ENCODE measurements at regions not wholly inside any gene's neighbourhood (a gene's known extent, or its start where the extent isn't known, plus 50 kb on each side); places are given as distances from the start of the nearest gene placed in this dataset.
"Not testable (repeated sequence)": the region's sequence is repeated elsewhere in the genome, so short reads cannot be mapped to it uniquely, and the experiment has no call there.

- not testable (repeated sequence) for H3K27ac Mint-ChIP-seq; ATAC-seq (replicated peaks); H3K4me3 Mint-ChIP-seq; H3K36me3 Mint-ChIP-seq (ENCODE audit: insufficient read depth); H3K4me1 Mint-ChIP-seq (ENCODE audit: low read depth in 2 of 2); H3K9me3 Mint-ChIP-seq; DNase-seq
- H3K27me3 Mint-ChIP-seq, result peaks cover 15 to 41% of the 10 kb centered on the region in 2 donors
Measured at GRCh38 chr12:131328861-131329845, 375.4 kb downstream of the ADGRD1 start.

GRCh38 chr12:131330106-131330815, 376.6 kb downstream of the ADGRD1 start:
- Mint-ChIP-seq H3K4me1 (ENCODE audit: low read depth in 2 of 2) (no peaks in the 10 kb centered on the region), H3K4me3 (no peak overlapping the region), H3K27me3 (peaks cover 15 to 41% of the 10 kb centered on the region in 2 donors), H3K27ac (no peak overlapping the region), H3K36me3 (ENCODE audit: insufficient read depth) (no peaks in the 10 kb centered on the region), H3K9me3 (no peaks in the 10 kb centered on the region)
- ATAC-seq (replicated peaks), result no peak
- no peak for DNase-seq

GRCh38 chr12:131331148-131331750, 377.5 kb downstream of the ADGRD1 start:
- no peak for DNase-seq
- H3K27ac Mint-ChIP-seq, result no peak overlapping the region

GRCh38 chr12:131332224-131332623, 378.5 kb downstream of the ADGRD1 start:
- Mint-ChIP-seq H3K27ac (peak overlapping the region in 1 of 2 donors; percentile 20), H3K4me3 (no peak overlapping the region), H3K4me1 (ENCODE audit: low read depth in 2 of 2) (no peaks in the 10 kb centered on the region), H3K9me3 (no peaks in the 10 kb centered on the region), H3K27me3 (peaks cover 18 to 35% of the 10 kb centered on the region in 2 donors), H3K36me3 (ENCODE audit: insufficient read depth) (no peaks in the 10 kb centered on the region)
- ATAC-seq (replicated peaks) (no peak), DNase-seq (no peak)

More at GRCh38 chr12:131331148-131331750, 377.5 kb downstream of the ADGRD1 start:
- Mint-ChIP-seq H3K4me1 (ENCODE audit: low read depth in 2 of 2) (no peaks in the 10 kb centered on the region), H3K27me3 (peaks cover 24 to 39% of the 10 kb centered on the region in 2 donors), H3K4me3 (no peak overlapping the region), H3K36me3 (ENCODE audit: insufficient read depth) (no peaks in the 10 kb centered on the region), H3K9me3 (no peaks in the 10 kb centered on the region)
- no peak for ATAC-seq (replicated peaks)

- ATAC-seq (replicated peaks), result no peak
- Mint-ChIP-seq H3K27me3 (peaks cover 16 to 37% of the 10 kb centered on the region in 2 donors), H3K4me1 (ENCODE audit: low read depth in 2 of 2) (no peaks in the 10 kb centered on the region), H3K9me3 (no peaks in the 10 kb centered on the region), H3K4me3 (no peak overlapping the region), H3K36me3 (ENCODE audit: insufficient read depth) (no peaks in the 10 kb centered on the region), H3K27ac (no peak overlapping the region)
- no peak for DNase-seq
Measured at GRCh38 chr12:131333136-131333535, 377.8 kb upstream of the SFSWAP start.

DNA sequence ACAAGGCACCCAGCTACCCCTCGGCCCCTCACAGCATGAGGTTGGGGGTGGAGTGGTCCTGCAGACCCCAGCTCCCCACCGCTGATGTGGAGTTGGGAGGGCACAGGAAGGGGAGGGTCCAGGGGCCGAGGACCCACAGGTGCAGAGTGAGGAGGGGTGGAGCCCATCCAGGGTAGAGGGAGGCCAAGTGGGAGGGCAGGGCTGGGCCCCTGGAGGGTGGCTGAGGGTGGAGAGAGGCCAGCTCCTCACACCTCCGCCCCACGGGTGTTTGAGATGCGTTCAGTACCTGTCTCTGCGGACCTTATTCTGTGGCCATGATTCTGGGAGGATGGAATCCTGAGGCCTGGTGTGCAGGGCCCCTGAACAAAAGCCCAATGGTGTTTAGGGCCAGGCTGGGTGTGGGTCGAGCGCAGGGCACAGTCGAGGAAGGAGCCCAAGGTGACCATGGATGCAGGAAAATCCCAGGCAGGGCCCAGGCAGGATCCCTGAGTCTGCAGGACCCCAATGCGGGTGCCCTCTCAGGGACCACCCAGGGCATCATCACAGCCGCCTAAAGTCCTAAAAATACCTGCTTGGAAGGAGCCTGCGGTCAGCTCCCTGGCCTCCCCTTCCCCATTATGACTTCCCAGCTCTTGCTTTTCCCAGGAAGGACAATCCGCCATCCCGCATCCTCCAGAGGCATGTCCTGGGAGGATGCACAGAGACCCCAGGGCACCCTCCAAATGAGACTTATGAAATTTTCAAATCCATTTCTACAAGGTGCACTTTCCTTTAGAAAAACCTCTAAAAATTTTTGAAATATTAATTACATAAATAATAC, 377.1 kb upstream of the SFSWAP start:
- DNase-seq, result no peak

GRCh38 chr12:131334835-131335234, 376.1 kb upstream of the SFSWAP start:
- peaks cover 17 to 40% of the 10 kb centered on the region in 2 donors for H3K27me3 Mint-ChIP-seq
- no peaks in the 10 kb centered on the region for H3K4me1 Mint-ChIP-seq (ENCODE audit: low read depth in 2 of 2)
- no peaks in the 10 kb centered on the region for H3K36me3 Mint-ChIP-seq (ENCODE audit: insufficient read depth)
- H3K4me3 Mint-ChIP-seq, result no peak overlapping the region
- DNase-seq (no peak), ATAC-seq (replicated peaks) (no peak)
- H3K27ac Mint-ChIP-seq, result no peak overlapping the region
- H3K9me3 Mint-ChIP-seq, result no peaks in the 10 kb centered on the region

More for the DNA sequence above, 377.1 kb upstream of the SFSWAP start:
- Mint-ChIP-seq H3K27me3 (peaks cover 16 to 44% of the 10 kb centered on the region in 2 donors), H3K27ac (no peak overlapping the region), H3K9me3 (no peaks in the 10 kb centered on the region), H3K4me3 (no peak overlapping the region), H3K36me3 (ENCODE audit: insufficient read depth) (no peaks in the 10 kb centered on the region), H3K4me1 (ENCODE audit: low read depth in 2 of 2) (no peaks in the 10 kb centered on the region)
- no peak for ATAC-seq (replicated peaks)

DNA sequence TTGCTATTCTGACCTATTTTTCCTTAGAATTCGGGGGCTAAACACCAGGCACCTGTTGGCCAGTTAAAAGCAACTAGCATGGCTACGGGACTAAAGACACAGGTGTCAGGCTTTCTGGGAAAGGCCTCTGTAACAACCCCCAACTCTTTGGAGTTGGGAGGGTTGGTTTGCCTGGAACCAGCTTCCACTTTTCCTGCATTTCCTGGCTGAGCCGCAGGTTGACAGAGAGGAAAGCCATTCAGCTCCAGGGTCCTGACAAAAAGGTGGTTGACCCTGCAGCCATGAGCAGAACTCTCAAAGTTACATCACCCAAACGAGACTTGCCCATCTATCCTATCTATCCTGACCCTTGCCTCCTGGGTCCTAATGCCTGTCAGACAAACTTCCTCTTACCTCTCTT, 375.4 kb upstream of the SFSWAP start:
- H3K27me3 Mint-ChIP-seq, result peaks cover 22 to 34% of the 10 kb centered on the region in 2 donors
- no peak overlapping the region for H3K27ac Mint-ChIP-seq
- no peaks in the 10 kb centered on the region for H3K4me1 Mint-ChIP-seq (ENCODE audit: low read depth in 2 of 2)
- H3K4me3 Mint-ChIP-seq, result no peak overlapping the region
- H3K9me3 Mint-ChIP-seq, result no peaks in the 10 kb centered on the region
- ATAC-seq (replicated peaks) (no peak), DNase-seq (no peak)
- no peaks in the 10 kb centered on the region for H3K36me3 Mint-ChIP-seq (ENCODE audit: insufficient read depth)

GRCh38 chr12:131337861-131338260, 373.0 kb upstream of the SFSWAP start:
- H3K9me3 Mint-ChIP-seq, H3K27ac Mint-ChIP-seq: not testable (repeated sequence)
- H3K27me3 Mint-ChIP-seq, result peaks cover 15 to 16% of the 10 kb centered on the region in 2 donors

DNA sequence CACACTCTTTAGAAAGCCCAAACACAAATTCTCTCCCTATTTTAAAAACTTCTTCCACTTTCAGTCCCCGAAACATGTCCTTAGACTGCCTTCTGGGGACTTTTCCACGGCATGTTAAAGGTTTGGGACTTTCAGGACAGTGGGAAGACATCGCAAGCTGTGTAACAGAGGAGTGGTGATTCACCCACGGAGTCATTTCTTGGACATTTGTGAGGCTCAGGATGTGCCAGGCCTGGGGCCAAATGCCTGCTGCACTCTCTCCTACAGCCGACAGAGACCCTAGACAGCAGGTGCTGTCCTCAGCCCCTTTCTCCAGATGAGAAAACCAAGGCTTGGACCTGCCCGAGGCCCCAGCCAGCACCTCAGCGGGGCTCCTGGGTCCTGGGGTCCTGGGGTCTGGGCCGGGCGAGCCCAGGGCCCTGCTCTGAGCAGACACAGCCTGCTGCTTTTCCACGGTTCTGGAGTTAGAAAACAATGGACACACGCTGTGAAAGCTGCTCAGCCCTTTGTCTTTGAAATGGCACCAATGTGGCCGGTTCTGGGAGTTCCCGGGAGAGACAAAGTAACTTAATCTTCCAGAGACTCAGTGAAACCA, 370.2 kb upstream of the SFSWAP start:
- H3K4me3 Mint-ChIP-seq, result no peak overlapping the region
- no peak overlapping the region for H3K27ac Mint-ChIP-seq
- no peak for DNase-seq
- H3K36me3 Mint-ChIP-seq (ENCODE audit: insufficient read depth), result no peaks in the 10 kb centered on the region
- no peaks in the 10 kb centered on the region for H3K9me3 Mint-ChIP-seq
- no peak for ATAC-seq (replicated peaks)
- H3K4me1 Mint-ChIP-seq (ENCODE audit: low read depth in 2 of 2), result no peaks in the 10 kb centered on the region
- H3K27me3 Mint-ChIP-seq, result peaks cover 9 to 13% of the 10 kb centered on the region in 2 donors

More at GRCh38 chr12:131337861-131338260, 373.0 kb upstream of the SFSWAP start:
- not testable (repeated sequence) for H3K4me1 Mint-ChIP-seq (ENCODE audit: low read depth in 2 of 2); DNase-seq; ATAC-seq (replicated peaks); H3K4me3 Mint-ChIP-seq; H3K36me3 Mint-ChIP-seq (ENCODE audit: insufficient read depth)

- not testable (repeated sequence) for H3K4me1 Mint-ChIP-seq (ENCODE audit: low read depth in 2 of 2); H3K4me3 Mint-ChIP-seq; DNase-seq; H3K27me3 Mint-ChIP-seq; H3K27ac Mint-ChIP-seq; ATAC-seq (replicated peaks); H3K9me3 Mint-ChIP-seq; H3K36me3 Mint-ChIP-seq (ENCODE audit: insufficient read depth)
Measured at GRCh38 chr12:131341608-131342007, 369.3 kb upstream of the SFSWAP start.

DNA sequence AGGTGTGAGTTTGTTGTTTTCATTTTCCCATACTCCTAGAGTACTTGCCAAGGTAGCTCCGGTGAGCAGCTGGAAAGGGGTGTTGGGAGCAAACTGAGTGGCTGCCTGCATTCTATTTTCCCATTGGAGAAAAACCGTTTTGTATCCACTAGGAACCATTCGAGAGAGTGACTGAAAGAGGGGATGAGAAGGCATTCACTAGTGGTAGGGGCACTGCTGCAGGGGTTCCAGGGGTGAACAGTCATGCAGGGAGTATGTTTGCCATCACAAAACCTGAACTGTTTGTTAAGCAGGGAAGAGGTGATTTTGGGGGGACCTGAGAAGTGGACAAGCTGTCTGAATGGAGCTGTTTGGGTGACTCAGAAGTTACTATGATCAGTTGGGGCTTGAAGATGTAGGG, 367.5 kb upstream of the SFSWAP start:
- ATAC-seq (replicated peaks); H3K4me3 Mint-ChIP-seq; H3K9me3 Mint-ChIP-seq; DNase-seq; H3K27ac Mint-ChIP-seq; H3K36me3 Mint-ChIP-seq (ENCODE audit: insufficient read depth); H3K4me1 Mint-ChIP-seq (ENCODE audit: low read depth in 2 of 2): not testable (repeated sequence)
- H3K27me3 Mint-ChIP-seq, result peaks cover 6 to 15% of the 10 kb centered on the region in 2 donors

Data from effector memory CD8-positive, alpha-beta T cell (primary cell).